ENCODE measurements at regions not wholly inside any gene's neighbourhood (a gene's known extent, or its start where the extent isn't known, plus 50 kb on each side); places are given as distances from the start of the nearest gene placed in this dataset.

GRCh38 chr5:2307631-2308030, 424.9 kb upstream of the IRX4 start:
- in situ Hi-C loops (cut with HindIII; ENCODE audit: low sequenced_read_pairs): no loop called here

- in situ Hi-C loops (cut with HindIII; ENCODE audit: low sequenced_read_pairs): no loop called here
Measured at GRCh38 chr5:2306711-2307110, 424.0 kb upstream of the IRX4 start.

- in situ Hi-C loops (cut with HindIII; ENCODE audit: low sequenced_read_pairs): no loop called here
Measured at GRCh38 chr5:2303431-2304100, 420.8 kb upstream of the IRX4 start.

GRCh38 chr5:2302169-2302568, 419.4 kb upstream of the IRX4 start:
- in situ Hi-C loops (cut with HindIII; ENCODE audit: low sequenced_read_pairs): no loop called here

- in situ Hi-C loops (cut with HindIII; ENCODE audit: low sequenced_read_pairs): no loop called here
Measured at GRCh38 chr5:2300861-2301574, 418.3 kb upstream of the IRX4 start.

GRCh38 chr5:2300421-2300820, 417.7 kb upstream of the IRX4 start:
- in situ Hi-C loops (cut with HindIII; ENCODE audit: low sequenced_read_pairs): no loop called here

- in situ Hi-C loops (cut with HindIII; ENCODE audit: low sequenced_read_pairs): no loop called here
Measured at GRCh38 chr5:2299388-2300220, 416.9 kb upstream of the IRX4 start.

GRCh38 chr5:2298781-2299180, 416.1 kb upstream of the IRX4 start:
- in situ Hi-C loops (cut with HindIII; ENCODE audit: low sequenced_read_pairs): no loop called here

- in situ Hi-C loops (cut with HindIII; ENCODE audit: low sequenced_read_pairs): no loop called here
Measured at GRCh38 chr5:2297991-2298390, 415.3 kb upstream of the IRX4 start.

- in situ Hi-C loops (cut with HindIII; ENCODE audit: low sequenced_read_pairs): no loop called here
Measured at GRCh38 chr5:2295476-2295875, 412.8 kb upstream of the IRX4 start.

GRCh38 chr5:2293906-2294305, 411.2 kb upstream of the IRX4 start:
- in situ Hi-C loops (cut with HindIII; ENCODE audit: low sequenced_read_pairs): no loop called here

GRCh38 chr5:2291146-2291840, 408.6 kb upstream of the IRX4 start:
- in situ Hi-C loops (cut with HindIII; ENCODE audit: low sequenced_read_pairs): no loop called here

GRCh38 chr5:2289380-2289779, 406.7 kb upstream of the IRX4 start:
- in situ Hi-C loops (cut with HindIII; ENCODE audit: low sequenced_read_pairs): no loop called here

GRCh38 chr5:2288968-2289367, 406.2 kb upstream of the IRX4 start:
- in situ Hi-C loops (cut with HindIII; ENCODE audit: low sequenced_read_pairs): no loop called here

- in situ Hi-C loops (cut with HindIII; ENCODE audit: low sequenced_read_pairs): no loop called here
Measured at GRCh38 chr5:2288466-2288865, 405.7 kb upstream of the IRX4 start.

GRCh38 chr5:2286250-2286649, 403.5 kb upstream of the IRX4 start:
- in situ Hi-C loops (cut with HindIII; ENCODE audit: low sequenced_read_pairs): no loop called here

GRCh38 chr5:2284678-2285077, 402.0 kb upstream of the IRX4 start:
- in situ Hi-C loops (cut with HindIII; ENCODE audit: low sequenced_read_pairs): no loop called here

GRCh38 chr5:2283481-2284045, 400.8 kb upstream of the IRX4 start:
- in situ Hi-C loops (cut with HindIII; ENCODE audit: low sequenced_read_pairs): no loop called here

GRCh38 chr5:2282893-2283292, 400.2 kb upstream of the IRX4 start:
- in situ Hi-C loops (cut with HindIII; ENCODE audit: low sequenced_read_pairs): no loop called here

GRCh38 chr5:2282034-2282690, 399.4 kb upstream of the IRX4 start:
- in situ Hi-C loops (cut with HindIII; ENCODE audit: low sequenced_read_pairs): no loop called here
